GM23338 (cell line): ENCODE measurements at regions not wholly inside any gene's neighbourhood (a gene's known extent, or its start where the extent isn't known, plus 50 kb on each side); places are given as distances from the start of the nearest gene placed in this dataset.
A peak's percentile ranks its signal among the peaks of the same experiment; 100 is the strongest.

Source experiments
- ATAC-seq: fragments of 200-7000 bp; cut with Tn5 transposase; 3 replicates; pipeline ENCODE4 v1.9.1; 2020
- DNase-seq: peaks from one replicate; pipeline ENCODE4 v3.0.0-alpha.2; 2015; ENCODE audit warnings: low spot score
- H2AFZ ChIP-seq: fragments of 200-600 bp; sonication (generic); 2 replicates; pipeline ENCODE4 v1.8.0; 2016; ENCODE audit warnings: antibody characterized with exemption, mild to moderate bottlenecking, moderate library complexity
- H3F3A ChIP-seq: fragments of 200-600 bp; sonication (generic); replicated peaks from 2 replicates; pipeline ENCODE4 v1.8.0; 2017; ENCODE audit warnings: antibody characterized with exemption, mixed run types, low read depth
- H3K27ac ChIP-seq: fragments of 200-600 bp; sonication (generic); 2 replicates; pipeline ENCODE4 v1.6.1; 2016; ENCODE audit warnings: low read depth
- H3K27me3 ChIP-seq: fragments of 200-600 bp; sonication (generic); 2 replicates; pipeline ENCODE4 v1.8.0; 2016; ENCODE audit warnings: mild to moderate bottlenecking, mixed run types, moderate library complexity; ENCODE audit not compliant: insufficient read depth
- H3K36me3 ChIP-seq: fragments of 200-600 bp; sonication (generic); 2 replicates; pipeline ENCODE4 v1.8.0; 2016; ENCODE audit warnings: mild to moderate bottlenecking; ENCODE audit not compliant: insufficient read depth
- H3K4me1 ChIP-seq: fragments of 200-600 bp; sonication (generic); 2 replicates; pipeline ENCODE4 v1.8.0; 2016; ENCODE audit warnings: mild to moderate bottlenecking, moderate library complexity; ENCODE audit not compliant: insufficient read depth
- H3K4me2 ChIP-seq: fragments of 200-600 bp; sonication (generic); 2 replicates; pipeline ENCODE4 v1.7.1; 2017; ENCODE audit warnings: mixed run types
- H3K4me3 ChIP-seq: fragments of 200-600 bp; sonication (generic); 2 replicates; pipeline ENCODE4 v1.6.1; 2016; ENCODE audit warnings: mixed run types
- H3K79me2 ChIP-seq: fragments of 200-600 bp; sonication (generic); replicated peaks from 2 replicates; pipeline ENCODE4 v1.8.0; 2017; ENCODE audit warnings: mild to moderate bottlenecking; ENCODE audit not compliant: insufficient read depth
- H3K9me2 ChIP-seq: fragments of 200-600 bp; sonication (generic); 2 replicates; pipeline ENCODE4 v1.8.0; 2017; ENCODE audit not compliant: insufficient read depth
- H4K20me1 ChIP-seq: fragments of 200-600 bp; sonication (generic); replicated peaks from 2 replicates; pipeline ENCODE4 v1.8.0; 2017; ENCODE audit warnings: mild to moderate bottlenecking; ENCODE audit not compliant: insufficient read depth
- H3K27ac Mint-ChIP-seq: 2 replicates; pipeline ENCODE4 v1.8.0; 2020; ENCODE audit warnings: inconsistent platforms, mild to moderate bottlenecking, moderate library complexity, mixed read lengths
- H3K27me3 Mint-ChIP-seq: 3 replicates; pipeline ENCODE4 v1.8.0; 2022; ENCODE audit warnings: low read depth, mild to moderate bottlenecking, moderate library complexity, mixed read lengths, inconsistent platforms; ENCODE audit not compliant: insufficient read depth, poor library complexity
- H3K36me3 Mint-ChIP-seq: 3 replicates; pipeline ENCODE4 v1.8.0; 2021; ENCODE audit warnings: low read depth, mild to moderate bottlenecking, inconsistent platforms, moderate library complexity, mixed read lengths
- H3K4me1 Mint-ChIP-seq: 3 replicates; pipeline ENCODE4 v1.8.0; 2020; ENCODE audit warnings: mild to moderate bottlenecking, inconsistent platforms, mixed read lengths
- H3K4me3 Mint-ChIP-seq: 3 replicates; pipeline ENCODE4 v1.8.0; 2021; ENCODE audit warnings: moderate library complexity, mild to moderate bottlenecking, inconsistent platforms, mixed read lengths
- H3K9me3 Mint-ChIP-seq: 3 replicates; pipeline ENCODE4 v1.8.0; 2020; ENCODE audit warnings: moderate library complexity, mild to moderate bottlenecking, inconsistent platforms, mixed read lengths
- CTCF ChIP-seq, 2 experiments: fragments of 200-600 bp in 1 of 2; sonication (generic) in 1 of 2; conservative IDR thresholded peaks; 2 replicates each; pipeline versions ENCODE4 v1.5.1 to v1.6.1; 2016 to 2017; ENCODE audit warnings: antibody characterized with exemption in 2 of 2, low read depth in 2 of 2, mild to moderate bottlenecking in 2 of 2, moderate library complexity in 1 of 2
- EZH2 ChIP-seq: fragments of 200-600 bp; sonication (generic); IDR thresholded peaks from one replicate; pipeline ENCODE4 v1.8.0; 2017; ENCODE audit warnings: antibody characterized with exemption, mild to moderate bottlenecking, low read depth; ENCODE audit not compliant: unreplicated experiment
- EZH2phosphoT487 ChIP-seq: fragments of 200-600 bp; sonication (generic); IDR thresholded peaks from one replicate; pipeline ENCODE4 v1.8.1; 2018; ENCODE audit warnings: antibody characterized with exemption; ENCODE audit not compliant: unreplicated experiment
- JUNB ChIP-seq: IDR thresholded peaks from one replicate; pipeline ENCODE4 v1.6.1; 2016; ENCODE audit warnings: antibody characterized with exemption; ENCODE audit not compliant: unreplicated experiment
- NANOG ChIP-seq: IDR thresholded peaks from 2 replicates; pipeline ENCODE4 v1.6.1; 2016; ENCODE audit warnings: antibody characterized with exemption, borderline replicate concordance
- POLR2AphosphoS5 ChIP-seq: IDR thresholded peaks from 2 replicates; pipeline ENCODE4 v1.6.1; 2016; ENCODE audit warnings: antibody characterized with exemption, low read depth
- STAT1 ChIP-seq: IDR thresholded peaks from one replicate; pipeline ENCODE4 v1.6.1; 2016; ENCODE audit warnings: antibody characterized with exemption; ENCODE audit not compliant: unreplicated experiment
- ZNF331 ChIP-seq: fragments of 250-450 bp; sonication (Bioruptor Pico); IDR thresholded peaks from 2 replicates; pipeline ENCODE4 v1.5.0; 2020; ENCODE audit warnings: low read depth, mild to moderate bottlenecking, moderate library complexity
- ZNF462 ChIP-seq: fragments of 250-450 bp; sonication (Bioruptor Pico); IDR thresholded peaks from 2 replicates; pipeline ENCODE4 v1.5.0; 2020; ENCODE audit warnings: mild to moderate bottlenecking, moderate library complexity
- TF ChIP-seq, protein P1 (sequence below): IDR thresholded peaks from one replicate; pipeline ENCODE4 v1.6.1; 2018; ENCODE audit warnings: antibody characterized with exemption; ENCODE audit not compliant: unreplicated experiment
- TF ChIP-seq, protein P2 (sequence below): IDR thresholded peaks from 2 replicates; pipeline ENCODE4 v1.6.1; 2016; ENCODE audit warnings: antibody characterized with exemption

GRCh38 chr2:185388226-185388625, 350.4 kb upstream of the FSIP2 start:
- Histone ChIP-seq H4K20me1 (no peaks in the 10 kb centered on the region), H3F3A (no peaks in the 10 kb centered on the region), H3K4me1 (peaks cover 5% of the 10 kb centered on the region; the same call in 1 of the 2 replicates), H3K27me3 (no peaks in the 10 kb centered on the region), H3K27ac (no peak overlapping the region), H2AFZ (no peak overlapping the region), H3K9me2 (no peaks in the 10 kb centered on the region), H3K4me2 (no peak overlapping the region), H3K79me2 (no peaks in the 10 kb centered on the region), H3K4me3 (no peak overlapping the region), H3K36me3 (no peaks in the 10 kb centered on the region; the same call in 1 of the 2 replicates)
- Mint-ChIP-seq H3K4me3 (no peak overlapping the region), H3K4me1 (peaks cover 2% of the 10 kb centered on the region; the same call in 2 of the 3 replicates), H3K27ac (no peak overlapping the region), H3K9me3 (no peaks in the 10 kb centered on the region), H3K36me3 (no peaks in the 10 kb centered on the region), H3K27me3 (no peaks in the 10 kb centered on the region)
- peak; percentile 21 for DNase-seq
- ATAC-seq = peak; percentile 67
- TF ChIP-seq ZNF462 (CRISPR knock-in tag) = no peak
- TF ChIP-seq, protein P1, sequence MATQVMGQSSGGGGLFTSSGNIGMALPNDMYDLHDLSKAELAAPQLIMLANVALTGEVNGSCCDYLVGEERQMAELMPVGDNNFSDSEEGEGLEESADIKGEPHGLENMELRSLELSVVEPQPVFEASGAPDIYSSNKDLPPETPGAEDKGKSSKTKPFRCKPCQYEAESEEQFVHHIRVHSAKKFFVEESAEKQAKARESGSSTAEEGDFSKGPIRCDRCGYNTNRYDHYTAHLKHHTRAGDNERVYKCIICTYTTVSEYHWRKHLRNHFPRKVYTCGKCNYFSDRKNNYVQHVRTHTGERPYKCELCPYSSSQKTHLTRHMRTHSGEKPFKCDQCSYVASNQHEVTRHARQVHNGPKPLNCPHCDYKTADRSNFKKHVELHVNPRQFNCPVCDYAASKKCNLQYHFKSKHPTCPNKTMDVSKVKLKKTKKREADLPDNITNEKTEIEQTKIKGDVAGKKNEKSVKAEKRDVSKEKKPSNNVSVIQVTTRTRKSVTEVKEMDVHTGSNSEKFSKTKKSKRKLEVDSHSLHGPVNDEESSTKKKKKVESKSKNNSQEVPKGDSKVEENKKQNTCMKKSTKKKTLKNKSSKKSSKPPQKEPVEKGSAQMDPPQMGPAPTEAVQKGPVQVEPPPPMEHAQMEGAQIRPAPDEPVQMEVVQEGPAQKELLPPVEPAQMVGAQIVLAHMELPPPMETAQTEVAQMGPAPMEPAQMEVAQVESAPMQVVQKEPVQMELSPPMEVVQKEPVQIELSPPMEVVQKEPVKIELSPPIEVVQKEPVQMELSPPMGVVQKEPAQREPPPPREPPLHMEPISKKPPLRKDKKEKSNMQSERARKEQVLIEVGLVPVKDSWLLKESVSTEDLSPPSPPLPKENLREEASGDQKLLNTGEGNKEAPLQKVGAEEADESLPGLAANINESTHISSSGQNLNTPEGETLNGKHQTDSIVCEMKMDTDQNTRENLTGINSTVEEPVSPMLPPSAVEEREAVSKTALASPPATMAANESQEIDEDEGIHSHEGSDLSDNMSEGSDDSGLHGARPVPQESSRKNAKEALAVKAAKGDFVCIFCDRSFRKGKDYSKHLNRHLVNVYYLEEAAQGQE = no peak
- no peak for TF ChIP-seq STAT1
- no peak for TF ChIP-seq CTCF (conservative IDR thresholded peaks at IDR 0.05; ENCODE audit: low read depth in 2 of 2)
- no peak for TF ChIP-seq EZH2
- no peak for TF ChIP-seq ZNF331 (CRISPR knock-in tag)
- no peak for TF ChIP-seq EZH2phosphoT487
- no peak for TF ChIP-seq JUNB
- TF ChIP-seq NANOG = no peak
- TF ChIP-seq, protein P2, sequence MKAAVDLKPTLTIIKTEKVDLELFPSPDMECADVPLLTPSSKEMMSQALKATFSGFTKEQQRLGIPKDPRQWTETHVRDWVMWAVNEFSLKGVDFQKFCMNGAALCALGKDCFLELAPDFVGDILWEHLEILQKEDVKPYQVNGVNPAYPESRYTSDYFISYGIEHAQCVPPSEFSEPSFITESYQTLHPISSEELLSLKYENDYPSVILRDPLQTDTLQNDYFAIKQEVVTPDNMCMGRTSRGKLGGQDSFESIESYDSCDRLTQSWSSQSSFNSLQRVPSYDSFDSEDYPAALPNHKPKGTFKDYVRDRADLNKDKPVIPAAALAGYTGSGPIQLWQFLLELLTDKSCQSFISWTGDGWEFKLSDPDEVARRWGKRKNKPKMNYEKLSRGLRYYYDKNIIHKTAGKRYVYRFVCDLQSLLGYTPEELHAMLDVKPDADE = no peak
- no peak for TF ChIP-seq POLR2AphosphoS5
